ENCODE measurements at regions not wholly inside any gene's neighbourhood (a gene's known extent, or its start where the extent isn't known, plus 50 kb on each side); places are given as distances from the start of the nearest gene placed in this dataset.
"Not testable (repeated sequence)": the region's sequence is repeated elsewhere in the genome, so short reads cannot be mapped to it uniquely, and the experiment has no call there.

DNA sequence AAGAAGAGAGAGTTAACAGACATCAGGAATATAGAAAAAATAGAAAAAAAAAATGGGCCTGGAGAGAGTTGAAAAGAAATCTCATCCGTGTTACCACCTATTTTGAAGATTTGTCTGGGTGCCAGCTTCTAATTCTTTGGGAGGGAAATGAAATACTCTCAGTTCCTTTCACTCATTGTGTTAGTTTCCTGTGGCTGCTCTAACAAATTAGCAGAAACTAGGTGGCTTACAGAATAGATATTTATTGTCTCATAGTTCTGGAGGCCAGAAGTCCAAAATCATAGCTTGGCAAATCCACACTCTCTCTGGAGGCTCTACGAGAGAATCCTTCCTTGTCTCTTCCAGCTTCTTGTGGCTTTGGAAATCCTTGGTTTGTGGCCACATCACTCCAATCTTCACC is 225.1 kb upstream of the BTBD3 start:
- no peak for ATAC-seq (replicated peaks in 6 of 8)
- in situ Hi-C loops (cut with MboI; ENCODE audit: low pct_unique_long_range_greater_than_20kb in 2 of 9, low sequenced_read_pairs in 9 of 9, unreplicated experiment in 9 of 9): no loop called here
- WGBS, 10 experiments: 0 to 94% (median 40%) methylated on average over 1 to 2 of the region's 2 CpGs; no CpG with 5 or more reads in 3 of the 10 experiments

DNA sequence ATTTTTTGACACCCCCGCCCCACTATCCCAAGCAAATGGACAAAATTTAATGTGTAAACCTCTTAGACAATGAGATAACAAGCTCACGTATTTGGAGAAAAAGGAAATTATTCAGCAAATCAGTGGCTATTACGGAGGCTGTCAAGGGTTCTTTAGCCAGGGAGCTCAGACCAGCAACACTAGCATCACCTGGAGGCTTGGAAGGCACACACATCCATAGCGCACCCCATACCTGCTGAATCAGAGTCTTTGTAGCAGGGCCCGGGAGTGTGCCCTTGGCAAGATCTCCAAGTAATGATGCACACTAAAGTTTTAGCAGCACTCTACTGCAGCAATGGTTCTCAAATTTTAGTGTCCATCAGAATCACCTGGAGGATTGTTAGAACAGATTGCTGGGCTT is 223.2 kb upstream of the BTBD3 start:
- WGBS, 10 experiments: 20 to 100% (median 89%) methylated on average over 2 to 5 of the region's 5 CpGs; no CpG with 5 or more reads in 2 of the 10 experiments
- in situ Hi-C loops (cut with MboI; ENCODE audit: low pct_unique_long_range_greater_than_20kb in 2 of 9, low sequenced_read_pairs in 9 of 9, unreplicated experiment in 9 of 9): no loop called here

More for the DNA sequence above, 225.1 kb upstream of the BTBD3 start:
- H3K27ac ChIP-seq: no peak overlapping the region
- H3K4me3 ChIP-seq: no peak overlapping the region
- H3K4me1 ChIP-seq (replicated peaks in 1 of 2): peaks cover 5 to 8% of the 10 kb centered on the region in 2 donors

DNA sequence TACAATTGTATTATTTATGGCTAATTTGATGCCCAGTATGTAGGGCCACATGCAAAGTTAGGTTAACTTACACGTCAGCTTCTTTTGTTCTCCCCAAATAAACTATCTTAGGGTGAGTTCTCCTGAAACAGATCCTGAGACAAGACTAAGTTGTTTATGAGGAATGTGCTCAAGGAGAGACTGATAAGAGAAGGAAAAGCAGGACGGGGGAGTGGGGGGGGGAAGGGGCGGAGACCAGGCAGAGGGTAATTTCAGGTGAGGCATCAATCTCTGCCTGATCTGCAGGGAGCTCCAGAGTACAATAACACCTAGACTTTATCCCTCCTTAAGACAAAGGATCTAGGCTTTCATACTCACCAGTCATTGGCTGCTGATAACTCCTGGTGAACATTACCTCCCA is 220.6 kb upstream of the BTBD3 start:
- Histone ChIP-seq H3K4me3 (no peak overlapping the region), H3K27ac (no peak overlapping the region), H3K4me1 (replicated peaks in 1 of 2) (peaks cover 0 to 3% of the 10 kb centered on the region in 2 donors)
- WGBS, 10 experiments: 20 to 100% (median 75%) methylated on average over 1 of the region's 3 CpGs; no CpG with 5 or more reads in 4 of the 10 experiments
- ATAC-seq (replicated peaks in 6 of 8): no peak
- in situ Hi-C loops (cut with MboI; ENCODE audit: low pct_unique_long_range_greater_than_20kb in 2 of 9, low sequenced_read_pairs in 9 of 9, unreplicated experiment in 9 of 9): no loop called here

More for the DNA sequence above, 223.2 kb upstream of the BTBD3 start:
- no peak overlapping the region for H3K4me3 ChIP-seq
- peaks cover 0 to 3% of the 10 kb centered on the region in 2 donors for H3K4me1 ChIP-seq (replicated peaks in 1 of 2)
- no peak overlapping the region for H3K27ac ChIP-seq
- no peak for ATAC-seq (replicated peaks in 6 of 8)

DNA sequence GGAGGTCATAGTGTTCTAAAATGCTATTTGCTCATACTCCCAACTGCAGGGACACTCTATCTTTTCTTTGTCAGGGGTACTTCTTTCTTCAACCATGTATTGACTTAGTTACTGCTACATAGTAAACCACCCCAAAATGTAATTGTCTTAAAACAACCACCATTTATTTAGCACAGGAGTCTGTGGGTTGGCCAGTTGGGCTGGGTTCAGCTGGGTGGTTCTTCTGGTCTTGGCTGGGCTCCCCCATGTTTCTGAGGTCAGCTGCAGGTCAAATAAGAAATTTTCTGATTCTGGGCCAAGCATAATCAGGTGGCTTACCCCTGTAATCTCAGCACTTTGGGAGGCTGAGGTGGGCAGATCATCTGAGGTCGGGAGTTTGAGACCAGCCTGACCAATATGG is 220.0 kb upstream of the BTBD3 start:
- in situ Hi-C loops (cut with MboI; ENCODE audit: low pct_unique_long_range_greater_than_20kb in 2 of 9, low sequenced_read_pairs in 9 of 9, unreplicated experiment in 9 of 9): no loop called here
- Histone ChIP-seq H3K4me3 (no peak overlapping the region), H3K4me1 (replicated peaks in 1 of 2) (no peaks in the 10 kb centered on the region), H3K27ac (no peak overlapping the region)
- 30 to 100% (median 100%) methylated on average over 1 of the region's 1 CpG; no CpG with 5 or more reads in 7 of the 10 experiments for WGBS, 10 experiments
- ATAC-seq (replicated peaks in 6 of 8): no peak

DNA sequence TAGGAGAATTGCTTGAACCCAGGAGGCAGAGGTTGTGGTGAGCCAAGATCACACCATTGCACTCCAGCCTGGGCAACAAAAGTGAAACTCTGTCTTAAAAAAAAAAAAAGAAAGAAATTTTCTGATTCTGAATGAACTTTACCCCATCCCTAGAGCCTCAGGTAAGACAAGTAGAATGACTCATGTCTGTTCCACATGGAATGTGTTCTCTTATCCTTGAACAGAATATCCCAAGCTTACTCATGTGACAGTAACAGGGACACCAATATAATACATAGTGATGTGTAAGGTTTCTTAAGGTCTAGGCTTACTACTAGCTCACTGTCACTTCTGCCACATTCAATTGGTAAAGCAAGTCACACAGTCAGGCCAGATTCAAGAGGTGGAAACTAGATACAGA is 219.6 kb upstream of the BTBD3 start:
- H3K27ac ChIP-seq: no peak overlapping the region
- no peaks in the 10 kb centered on the region for H3K4me1 ChIP-seq (replicated peaks in 1 of 2)
- ATAC-seq (replicated peaks in 6 of 8): no peak
- in situ Hi-C loops (cut with MboI; ENCODE audit: low pct_unique_long_range_greater_than_20kb in 2 of 9, low sequenced_read_pairs in 9 of 9, unreplicated experiment in 9 of 9): no loop called here
- no peak overlapping the region for H3K4me3 ChIP-seq

DNA sequence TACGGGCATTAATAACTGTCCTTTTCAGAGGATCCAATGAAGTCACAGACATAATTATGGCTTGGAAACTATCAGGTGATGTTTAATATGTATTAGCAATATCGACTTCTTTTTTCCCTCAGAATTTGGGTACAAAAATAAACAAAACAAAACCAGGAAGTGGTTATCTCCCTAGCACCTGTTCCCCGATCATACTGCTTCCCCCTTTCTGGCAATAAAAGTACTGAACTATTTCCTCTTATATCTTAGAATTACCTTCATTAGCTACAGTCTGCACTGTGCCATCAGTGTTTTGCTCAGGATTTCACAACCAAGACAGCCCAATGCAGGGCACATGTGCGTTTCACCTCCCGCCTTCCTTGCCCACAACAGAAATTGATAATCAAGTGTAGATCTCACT is 216.9 kb upstream of the BTBD3 start:
- in situ Hi-C loops (cut with MboI; ENCODE audit: low pct_unique_long_range_greater_than_20kb in 2 of 9, low sequenced_read_pairs in 9 of 9, unreplicated experiment in 9 of 9): no loop called here
- Histone ChIP-seq H3K4me3 (no peak overlapping the region), H3K27ac (no peak overlapping the region), H3K4me1 (replicated peaks in 1 of 2) (no peaks in the 10 kb centered on the region)
- WGBS, 10 experiments: 22 to 100% (median 85%) methylated on average over 2 to 5 of the region's 5 CpGs
- ATAC-seq (replicated peaks in 6 of 8): no peak

DNA sequence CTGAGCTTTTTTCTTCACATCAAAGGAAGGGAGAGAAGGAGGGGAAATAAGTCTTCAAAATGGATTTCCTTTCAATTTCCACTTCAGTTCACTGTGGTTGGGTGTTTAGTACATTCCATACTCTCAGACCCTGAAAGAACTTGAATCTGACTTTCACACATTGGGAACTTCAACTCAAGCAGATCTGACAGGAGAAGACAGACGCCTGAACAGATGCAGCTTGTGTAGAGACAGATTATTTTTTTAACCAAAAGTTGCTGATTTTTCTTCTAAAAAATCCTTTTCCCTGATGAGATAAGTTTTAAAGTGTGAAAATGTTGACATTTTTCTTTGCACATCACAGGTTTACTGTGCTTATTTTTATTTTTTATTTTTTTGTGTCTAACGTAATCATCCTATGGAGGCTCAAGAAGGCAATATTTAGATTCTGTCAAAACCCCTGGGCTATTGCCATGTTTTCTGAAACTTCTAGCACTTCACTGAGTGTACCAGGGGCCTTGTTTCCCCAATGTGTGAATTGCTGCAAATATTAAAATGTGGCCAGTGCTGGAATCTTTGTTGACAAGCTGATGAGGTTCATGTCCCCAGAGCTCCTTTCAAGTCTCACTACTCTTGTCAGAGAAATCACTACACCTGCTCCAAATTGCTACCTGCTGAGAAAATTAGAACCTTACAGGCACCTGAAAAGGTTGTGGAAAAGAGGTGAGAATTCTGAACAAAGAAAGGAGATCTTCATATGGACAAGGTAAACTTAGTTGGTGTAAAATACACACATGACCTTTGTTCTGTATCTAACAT is 214.8 kb upstream of the BTBD3 start:
- 0 to 100% (median 74%) methylated on average over 1 to 2 of the region's 2 CpGs; no CpG with 5 or more reads in 2 of the 10 experiments for WGBS, 10 experiments
- in situ Hi-C loops (cut with MboI; ENCODE audit: low pct_unique_long_range_greater_than_20kb in 2 of 9, low sequenced_read_pairs in 9 of 9, unreplicated experiment in 9 of 9): no loop called here
- ATAC-seq (replicated peaks in 6 of 8): no peak
- no peak overlapping the region for H3K4me3 ChIP-seq
- H3K27ac ChIP-seq: no peak overlapping the region
- no peaks in the 10 kb centered on the region for H3K4me1 ChIP-seq (replicated peaks in 1 of 2)

DNA sequence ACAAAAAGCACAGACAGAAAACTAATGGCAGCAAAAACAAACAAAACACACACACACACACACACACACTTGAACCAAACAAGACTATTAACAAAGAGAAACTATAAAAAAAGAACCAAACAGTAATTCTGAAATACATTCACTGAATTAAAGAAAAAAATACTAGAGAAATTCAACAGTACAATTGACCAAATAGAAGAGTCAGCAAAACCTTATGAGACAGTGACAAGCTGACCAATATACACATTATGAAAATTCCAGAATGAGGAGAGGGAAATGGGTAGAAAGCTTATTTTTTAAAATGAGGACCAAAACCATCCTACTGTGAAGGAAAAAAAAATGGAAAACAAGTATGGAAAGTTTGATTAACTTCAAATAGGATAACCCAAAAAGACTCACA is 212.2 kb upstream of the BTBD3 start:
- no peak overlapping the region for H3K4me3 ChIP-seq
- peaks cover 0 to 3% of the 10 kb centered on the region in 2 donors for H3K4me1 ChIP-seq (replicated peaks in 1 of 2)
- in situ Hi-C loops (cut with MboI; ENCODE audit: low pct_unique_long_range_greater_than_20kb in 2 of 9, low sequenced_read_pairs in 9 of 9, unreplicated experiment in 9 of 9): no loop called here
- ATAC-seq (replicated peaks in 6 of 8): no peak
- H3K27ac ChIP-seq: no peak overlapping the region

DNA sequence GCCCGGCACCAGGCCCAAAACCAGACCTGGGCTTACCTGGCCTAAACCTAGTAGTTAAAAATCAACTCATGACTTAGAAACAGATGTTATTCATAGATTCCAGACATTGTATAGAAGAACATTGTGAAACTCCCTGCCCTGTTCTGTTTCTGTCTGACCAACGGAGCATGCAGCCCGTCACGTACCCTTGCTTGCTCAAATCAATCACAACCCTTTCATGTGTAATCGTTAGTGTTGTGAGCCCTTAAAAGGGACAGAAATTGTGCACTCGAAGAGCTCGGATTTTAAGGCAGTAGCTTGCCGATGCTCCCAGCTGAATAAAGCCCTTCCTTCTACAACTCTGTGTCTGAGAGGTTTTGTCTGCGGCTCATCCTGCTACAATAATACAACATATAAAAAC is 209.5 kb upstream of the BTBD3 start:
- H3K27ac ChIP-seq; H3K4me1 ChIP-seq (replicated peaks in 1 of 2); ATAC-seq (replicated peaks in 6 of 8); in situ Hi-C loops (cut with MboI; ENCODE audit: low pct_unique_long_range_greater_than_20kb in 2 of 9, low sequenced_read_pairs in 9 of 9, unreplicated experiment in 9 of 9); H3K4me3 ChIP-seq: not testable (repeated sequence)
- WGBS, 10 experiments: 45 to 100% (median 83%) methylated on average over 1 to 9 of the region's 9 CpGs

DNA sequence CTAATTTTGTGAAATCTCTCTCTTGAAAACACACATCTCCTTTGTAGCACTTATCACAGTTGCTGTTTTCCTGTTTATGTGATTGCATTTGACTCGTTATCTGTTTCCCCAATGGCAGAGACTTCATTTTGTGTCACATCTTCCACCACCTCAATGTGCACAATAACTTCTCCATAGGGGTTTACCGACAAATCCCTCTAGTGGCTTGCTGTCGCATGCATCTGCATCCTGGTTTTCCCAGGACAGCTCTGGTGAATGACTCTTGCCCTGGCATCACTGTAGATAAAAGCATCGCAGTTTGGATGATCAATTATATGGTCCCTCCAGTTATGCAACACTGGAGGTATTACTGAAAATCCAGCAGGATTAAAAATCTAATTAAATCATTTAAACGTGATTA is 206.5 kb upstream of the BTBD3 start:
- ATAC-seq (replicated peaks in 6 of 8): no peak
- in situ Hi-C loops (cut with MboI; ENCODE audit: low pct_unique_long_range_greater_than_20kb in 2 of 9, low sequenced_read_pairs in 9 of 9, unreplicated experiment in 9 of 9): no loop called here
- no peak overlapping the region for H3K27ac ChIP-seq

DNA sequence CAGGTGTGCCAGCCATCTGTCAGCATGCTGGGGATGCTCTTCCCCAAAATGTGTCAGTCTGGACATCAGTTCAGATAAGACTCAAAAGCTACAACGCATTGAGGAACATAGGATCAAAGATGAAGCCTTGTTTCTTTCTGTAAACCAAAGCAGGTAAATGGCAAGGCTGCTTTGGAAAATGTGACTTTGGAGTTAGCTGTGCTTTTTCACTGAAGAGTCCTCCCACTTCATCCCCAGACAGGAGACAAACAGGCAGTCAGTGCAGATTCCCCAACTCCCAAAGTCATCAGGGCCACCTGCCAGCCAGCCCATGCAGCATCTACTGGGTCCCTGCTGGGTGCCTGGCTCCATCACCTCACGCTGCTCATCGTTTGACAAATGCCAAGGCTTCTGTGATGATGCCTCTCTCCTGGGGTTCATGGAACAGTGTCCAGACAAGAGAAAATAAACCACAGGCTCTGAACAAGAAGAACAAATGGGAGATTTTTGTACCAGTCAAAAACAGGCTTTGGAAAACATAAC is 205.0 kb upstream of the BTBD3 start:
- 8 to 100% (median 66%) methylated on average over 1 to 3 of the region's 3 CpGs; no CpG with 5 or more reads in 2 of the 10 experiments for WGBS, 10 experiments
- no peak overlapping the region for H3K4me3 ChIP-seq
- ATAC-seq (replicated peaks in 6 of 8): no peak
- peaks cover 0 to 9% of the 10 kb centered on the region in 2 donors for H3K4me1 ChIP-seq (replicated peaks in 1 of 2)
- no peak overlapping the region for H3K27ac ChIP-seq
- in situ Hi-C loops (cut with MboI; ENCODE audit: low pct_unique_long_range_greater_than_20kb in 2 of 9, low sequenced_read_pairs in 9 of 9, unreplicated experiment in 9 of 9): no loop called here

More for the DNA sequence above, 206.5 kb upstream of the BTBD3 start:
- 0 to 100% (median 82%) methylated on average over 1 to 4 of the region's 5 CpGs; no CpG with 5 or more reads in 2 of the 10 experiments for WGBS, 10 experiments
- peaks cover 0 to 9% of the 10 kb centered on the region in 2 donors for H3K4me1 ChIP-seq (replicated peaks in 1 of 2)
- no peak overlapping the region for H3K4me3 ChIP-seq

DNA sequence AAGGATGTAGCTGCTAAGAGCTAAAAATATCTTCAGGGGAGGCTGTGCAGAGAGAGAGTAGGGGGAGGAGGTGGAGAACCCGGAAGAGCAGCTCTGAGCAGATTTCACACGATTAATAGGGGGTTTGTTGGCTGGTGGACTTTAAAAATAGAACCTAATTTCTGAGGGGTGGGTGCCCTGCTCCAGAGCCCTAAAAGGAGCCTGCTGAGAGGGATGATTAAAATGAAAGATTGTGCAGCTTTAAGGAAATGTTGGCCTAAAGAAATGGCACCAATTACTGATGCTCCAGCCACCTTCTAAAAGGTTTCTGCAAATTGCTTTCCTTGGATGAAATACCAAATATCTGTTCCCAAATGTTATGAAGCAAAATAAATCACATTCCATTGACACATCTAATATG is 202.8 kb upstream of the BTBD3 start:
- Histone ChIP-seq H3K4me1 (replicated peaks in 1 of 2) (peaks cover 0 to 6% of the 10 kb centered on the region in 2 donors), H3K4me3 (no peak overlapping the region), H3K27ac (no peak overlapping the region)
- in situ Hi-C loops (cut with MboI; ENCODE audit: low pct_unique_long_range_greater_than_20kb in 2 of 9, low sequenced_read_pairs in 9 of 9, unreplicated experiment in 9 of 9): no loop called here
- ATAC-seq (replicated peaks in 6 of 8): peak in 2 of 8 experiments; percentile 29 to 46
- 9 to 83% (median 34%) methylated on average over 1 to 2 of the region's 2 CpGs; no CpG with 5 or more reads in 2 of the 10 experiments for WGBS, 10 experiments

DNA sequence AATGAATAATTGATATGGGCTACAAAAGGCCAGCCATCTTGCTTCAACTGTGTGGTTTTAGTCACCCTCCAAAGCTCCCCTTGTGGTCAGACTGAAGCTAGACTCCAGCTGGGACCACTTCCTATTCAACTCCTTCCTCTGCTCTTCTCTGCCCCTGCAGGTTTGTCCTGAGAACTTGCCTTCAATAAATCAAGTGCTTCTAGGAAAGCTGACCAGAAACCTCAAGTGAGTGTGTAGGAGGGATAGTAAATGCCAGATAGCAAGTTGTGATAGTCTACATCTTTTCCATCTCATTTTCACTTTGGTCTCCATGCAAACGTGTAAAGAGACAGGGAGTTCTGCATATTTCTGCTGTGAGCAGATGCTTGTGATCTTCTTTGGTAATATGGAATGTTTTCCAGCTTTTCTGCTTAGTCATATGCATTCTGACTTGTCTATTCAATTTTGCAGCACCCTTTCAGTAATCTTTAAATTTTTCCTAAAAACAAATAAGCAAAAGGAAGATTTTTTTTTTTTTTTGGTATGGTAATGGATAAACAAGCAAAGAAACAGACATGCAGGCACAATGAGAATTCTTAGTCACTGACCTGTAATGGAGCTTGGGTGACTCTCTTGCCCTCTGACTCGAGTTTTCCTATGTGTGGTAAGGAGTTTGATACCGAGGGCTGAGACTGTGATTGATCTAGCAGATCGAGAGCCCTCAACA is 201.3 kb upstream of the BTBD3 start:
- no peak overlapping the region for H3K4me3 ChIP-seq

More for the DNA sequence above, 201.3 kb upstream of the BTBD3 start:
- Histone ChIP-seq H3K27ac (no peak overlapping the region), H3K4me1 (replicated peaks in 1 of 2) (peaks cover 0 to 6% of the 10 kb centered on the region in 2 donors)
- WGBS, 10 experiments: 0 to 82% (median 45%) methylated on average over 1 to 4 of the region's 4 CpGs
- ATAC-seq (replicated peaks in 6 of 8): peak; percentile 72 to 97 (median 78)
- in situ Hi-C loops (cut with MboI; ENCODE audit: low pct_unique_long_range_greater_than_20kb in 2 of 9, low sequenced_read_pairs in 9 of 9, unreplicated experiment in 9 of 9): no loop called here

Measured in motor neuron (in vitro differentiated cells).